ENCODE measurements at regions not wholly inside any gene's neighbourhood (a gene's known extent, or its start where the extent isn't known, plus 50 kb on each side); places are given as distances from the start of the nearest gene placed in this dataset.

DNA sequence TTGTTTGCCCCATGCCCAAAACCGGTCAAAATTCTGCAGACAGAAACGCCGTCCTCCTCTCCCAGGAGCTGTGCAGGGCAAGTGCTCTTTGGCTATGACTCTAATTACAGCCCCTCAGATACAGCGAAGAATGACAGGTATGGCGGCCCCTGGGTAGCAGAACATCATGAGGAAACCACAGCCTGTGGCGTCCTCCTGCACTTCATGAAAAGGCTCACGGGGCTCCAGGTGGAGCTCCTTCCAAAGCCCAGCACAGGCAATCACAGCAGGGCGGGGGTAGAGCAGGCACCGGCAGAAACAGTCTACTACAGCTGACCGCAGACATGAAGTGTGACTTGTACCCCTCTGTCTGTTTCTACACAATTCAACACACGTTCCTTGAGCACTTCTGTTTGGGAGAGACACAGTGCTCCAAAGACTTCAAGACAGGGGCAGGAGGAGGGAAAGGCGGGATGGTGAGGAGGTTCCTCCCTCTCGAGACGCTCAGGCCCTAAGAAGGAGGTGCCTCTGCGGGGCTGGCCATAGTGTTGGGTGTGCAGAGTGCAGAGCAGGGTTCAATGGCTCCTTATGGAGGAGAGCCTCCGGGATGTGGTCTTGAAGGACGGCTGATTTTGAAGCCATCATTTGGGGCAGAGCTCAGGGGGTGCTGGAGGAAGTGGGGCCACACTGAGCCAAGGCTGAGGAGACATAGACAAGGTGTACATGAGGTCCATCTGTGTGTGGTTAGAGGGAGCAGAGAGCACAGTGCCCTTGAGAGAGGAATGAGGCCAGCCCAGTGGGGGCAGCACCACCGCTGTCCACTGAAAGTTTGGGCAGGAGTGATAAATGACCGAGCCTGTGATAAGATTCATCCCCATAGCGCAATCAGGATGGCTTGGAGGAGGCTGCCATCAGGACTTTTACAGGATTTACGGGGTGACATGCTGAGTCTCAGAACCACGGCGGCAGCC lies 468.3 kb downstream of the EIPR1 start:
- no peaks in the 10 kb centered on the region for H3K79me2 ChIP-seq (ENCODE audit: insufficient read depth, low read length)
- no peak overlapping the region for H3K4me3 ChIP-seq (replicated peaks in 1 of 2; ENCODE audit: low read depth in 1 of 2, low read length in 2 of 2)
- intact Hi-C loops (cut with micrococcal nuclease), result no loop called here
- no peak overlapping the region for H3K27ac ChIP-seq (ENCODE audit: low read depth, low read length)
- no peaks in the 10 kb centered on the region for H3K4me1 ChIP-seq (ENCODE audit: control insufficient read depth in 1 of 2, insufficient read depth in 2 of 2, low read length in 2 of 2)
- H3K9me2 ChIP-seq (ENCODE audit: insufficient read depth), result no peaks in the 10 kb centered on the region
- peaks cover 4% of the 10 kb centered on the region; the same call in 1 of the 2 replicates for H3K27me3 ChIP-seq (ENCODE audit: insufficient read depth, low read length)
- no peaks in the 10 kb centered on the region for H3K36me3 ChIP-seq (ENCODE audit: control insufficient read depth in 1 of 2, insufficient read depth in 2 of 2, low read length in 2 of 2)
- no peak for TF ChIP-seq POLR2AphosphoS5 (IDR thresholded peaks at IDR 0.05; ENCODE audit: low read depth, low read length)
- TF ChIP-seq, protein P1, sequence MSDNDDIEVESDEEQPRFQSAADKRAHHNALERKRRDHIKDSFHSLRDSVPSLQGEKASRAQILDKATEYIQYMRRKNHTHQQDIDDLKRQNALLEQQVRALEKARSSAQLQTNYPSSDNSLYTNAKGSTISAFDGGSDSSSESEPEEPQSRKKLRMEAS (IDR thresholded peaks at IDR 0.05), result no peak
- no peak for TF ChIP-seq CEBPB (IDR thresholded peaks at IDR 0.05; ENCODE audit: low read depth)
- TF ChIP-seq SRF (IDR thresholded peaks at IDR 0.05; ENCODE audit: low read depth), result no peak
- TF ChIP-seq, protein P2, sequence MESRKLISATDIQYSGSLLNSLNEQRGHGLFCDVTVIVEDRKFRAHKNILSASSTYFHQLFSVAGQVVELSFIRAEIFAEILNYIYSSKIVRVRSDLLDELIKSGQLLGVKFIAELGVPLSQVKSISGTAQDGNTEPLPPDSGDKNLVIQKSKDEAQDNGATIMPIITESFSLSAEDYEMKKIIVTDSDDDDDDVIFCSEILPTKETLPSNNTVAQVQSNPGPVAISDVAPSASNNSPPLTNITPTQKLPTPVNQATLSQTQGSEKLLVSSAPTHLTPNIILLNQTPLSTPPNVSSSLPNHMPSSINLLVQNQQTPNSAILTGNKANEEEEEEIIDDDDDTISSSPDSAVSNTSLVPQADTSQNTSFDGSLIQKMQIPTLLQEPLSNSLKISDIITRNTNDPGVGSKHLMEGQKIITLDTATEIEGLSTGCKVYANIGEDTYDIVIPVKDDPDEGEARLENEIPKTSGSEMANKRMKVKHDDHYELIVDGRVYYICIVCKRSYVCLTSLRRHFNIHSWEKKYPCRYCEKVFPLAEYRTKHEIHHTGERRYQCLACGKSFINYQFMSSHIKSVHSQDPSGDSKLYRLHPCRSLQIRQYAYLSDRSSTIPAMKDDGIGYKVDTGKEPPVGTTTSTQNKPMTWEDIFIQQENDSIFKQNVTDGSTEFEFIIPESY (IDR thresholded peaks at IDR 0.05; ENCODE audit: extremely low read depth, insufficient replicate concordance, low read length), result no peak
- TF ChIP-seq RAD21 (IDR thresholded peaks at IDR 0.05; ENCODE audit: low read depth), result no peak
- TF ChIP-seq ZFX (IDR thresholded peaks at IDR 0.05), result no peak
- TF ChIP-seq, protein P3, sequence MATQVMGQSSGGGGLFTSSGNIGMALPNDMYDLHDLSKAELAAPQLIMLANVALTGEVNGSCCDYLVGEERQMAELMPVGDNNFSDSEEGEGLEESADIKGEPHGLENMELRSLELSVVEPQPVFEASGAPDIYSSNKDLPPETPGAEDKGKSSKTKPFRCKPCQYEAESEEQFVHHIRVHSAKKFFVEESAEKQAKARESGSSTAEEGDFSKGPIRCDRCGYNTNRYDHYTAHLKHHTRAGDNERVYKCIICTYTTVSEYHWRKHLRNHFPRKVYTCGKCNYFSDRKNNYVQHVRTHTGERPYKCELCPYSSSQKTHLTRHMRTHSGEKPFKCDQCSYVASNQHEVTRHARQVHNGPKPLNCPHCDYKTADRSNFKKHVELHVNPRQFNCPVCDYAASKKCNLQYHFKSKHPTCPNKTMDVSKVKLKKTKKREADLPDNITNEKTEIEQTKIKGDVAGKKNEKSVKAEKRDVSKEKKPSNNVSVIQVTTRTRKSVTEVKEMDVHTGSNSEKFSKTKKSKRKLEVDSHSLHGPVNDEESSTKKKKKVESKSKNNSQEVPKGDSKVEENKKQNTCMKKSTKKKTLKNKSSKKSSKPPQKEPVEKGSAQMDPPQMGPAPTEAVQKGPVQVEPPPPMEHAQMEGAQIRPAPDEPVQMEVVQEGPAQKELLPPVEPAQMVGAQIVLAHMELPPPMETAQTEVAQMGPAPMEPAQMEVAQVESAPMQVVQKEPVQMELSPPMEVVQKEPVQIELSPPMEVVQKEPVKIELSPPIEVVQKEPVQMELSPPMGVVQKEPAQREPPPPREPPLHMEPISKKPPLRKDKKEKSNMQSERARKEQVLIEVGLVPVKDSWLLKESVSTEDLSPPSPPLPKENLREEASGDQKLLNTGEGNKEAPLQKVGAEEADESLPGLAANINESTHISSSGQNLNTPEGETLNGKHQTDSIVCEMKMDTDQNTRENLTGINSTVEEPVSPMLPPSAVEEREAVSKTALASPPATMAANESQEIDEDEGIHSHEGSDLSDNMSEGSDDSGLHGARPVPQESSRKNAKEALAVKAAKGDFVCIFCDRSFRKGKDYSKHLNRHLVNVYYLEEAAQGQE (IDR thresholded peaks at IDR 0.05; ENCODE audit: low read depth), result no peak
- no peak for TF ChIP-seq FOSL1 (IDR thresholded peaks at IDR 0.05; ENCODE audit: low read depth)
- no peak for TF ChIP-seq EZH2phosphoT487 (IDR thresholded peaks at IDR 0.05; ENCODE audit: borderline replicate concordance)
- no peak for TF ChIP-seq JUND (IDR thresholded peaks at IDR 0.05)
- TF ChIP-seq, protein P4, sequence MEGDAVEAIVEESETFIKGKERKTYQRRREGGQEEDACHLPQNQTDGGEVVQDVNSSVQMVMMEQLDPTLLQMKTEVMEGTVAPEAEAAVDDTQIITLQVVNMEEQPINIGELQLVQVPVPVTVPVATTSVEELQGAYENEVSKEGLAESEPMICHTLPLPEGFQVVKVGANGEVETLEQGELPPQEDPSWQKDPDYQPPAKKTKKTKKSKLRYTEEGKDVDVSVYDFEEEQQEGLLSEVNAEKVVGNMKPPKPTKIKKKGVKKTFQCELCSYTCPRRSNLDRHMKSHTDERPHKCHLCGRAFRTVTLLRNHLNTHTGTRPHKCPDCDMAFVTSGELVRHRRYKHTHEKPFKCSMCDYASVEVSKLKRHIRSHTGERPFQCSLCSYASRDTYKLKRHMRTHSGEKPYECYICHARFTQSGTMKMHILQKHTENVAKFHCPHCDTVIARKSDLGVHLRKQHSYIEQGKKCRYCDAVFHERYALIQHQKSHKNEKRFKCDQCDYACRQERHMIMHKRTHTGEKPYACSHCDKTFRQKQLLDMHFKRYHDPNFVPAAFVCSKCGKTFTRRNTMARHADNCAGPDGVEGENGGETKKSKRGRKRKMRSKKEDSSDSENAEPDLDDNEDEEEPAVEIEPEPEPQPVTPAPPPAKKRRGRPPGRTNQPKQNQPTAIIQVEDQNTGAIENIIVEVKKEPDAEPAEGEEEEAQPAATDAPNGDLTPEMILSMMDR (IDR thresholded peaks at IDR 0.05 in 2 of 3, conservative IDR thresholded peaks at IDR 0.05 in 1 of 3; ENCODE audit: borderline replicate concordance in 1 of 3, insufficient read depth in 1 of 3, low read depth in 2 of 3, low read length in 2 of 3), result no peak
- no peak for TF ChIP-seq ELF1 (IDR thresholded peaks at IDR 0.05; ENCODE audit: borderline replicate concordance, low read depth)
- no peak for DNase-seq (ENCODE audit: low read depth, low spot score)
- no peak for ATAC-seq
- H3K9me3 ChIP-seq (ENCODE audit: control insufficient read depth in 1 of 2, insufficient read depth in 1 of 2, low read depth in 1 of 2, low read length in 2 of 2), result no peaks in the 10 kb centered on the region
- H3K4me2 ChIP-seq (ENCODE audit: low read length), result no peak overlapping the region
- BruUV-seq (replicated peaks), result no TSS peak
- RAD21 ChIA-PET (ENCODE audit: low non-redundant PET in 1 of 2, low total read pairs in 2 of 2, uncharacterized antibody in 2 of 2, unreplicated experiment in 2 of 2), result no interaction called here
- H2AFZ ChIP-seq (ENCODE audit: low read depth, low read length, poor library complexity, severe bottlenecking), result no peak overlapping the region
- H3K9ac ChIP-seq (ENCODE audit: low read length), result no peak overlapping the region
- POLR2A ChIA-PET, result no interaction called here
- CTCF ChIA-PET, result no interaction called here
- H4K20me1 ChIP-seq (ENCODE audit: insufficient read depth), result no peaks in the 10 kb centered on the region

Measured in HCT116 (cell line).